Tibial artery (tissue), 4 donors: ENCODE measurements at regions not wholly inside any gene's neighbourhood (a gene's known extent, or its start where the extent isn't known, plus 50 kb on each side); places are given as distances from the start of the nearest gene placed in this dataset.
A peak's percentile ranks its signal among the peaks of the same experiment; 100 is the strongest.

Experiments used
- DNase-seq, 2 donors: peaks; one replicate each; pipeline ENCODE4 v3.0.0-alpha.2; 2019
- H3K27ac ChIP-seq, 2 donors: fragments of 200-600 bp; sonication (generic) in 1 of 2; 1 replicate in 1 of 2; 2 replicates in 1 of 2; pipeline ENCODE4 v1.5.1; 2018 to 2019; ENCODE audit warnings: mild to moderate bottlenecking in 1 of 2
- H3K27me3 ChIP-seq, 2 donors: fragments of 200-600 bp; sonication (generic) in 1 of 2; one replicate each; pipeline versions ENCODE4 v1.5.1 to v1.6.0; 2016 to 2019
- H3K36me3 ChIP-seq, 3 donors: fragments of 200-600 bp; sonication (generic) in 2 of 3; one replicate each; pipeline ENCODE4 v1.5.1; 2016 to 2019; ENCODE audit warnings: mild to moderate bottlenecking in 2 of 3
- H3K4me1 ChIP-seq, 4 donors: fragments of 200-600 bp; sonication (generic) in 2 of 4; 1 replicate in 3 of 4; 2 replicates in 1 of 4; pipeline ENCODE4 v1.5.1; 2016 to 2019
- H3K4me3 ChIP-seq, 2 donors: fragments of 200-600 bp; sonication (generic) in 1 of 2; 1 replicate in 1 of 2; 2 replicates in 1 of 2; pipeline ENCODE4 v1.5.1; 2018 to 2019; ENCODE audit warnings: mild to moderate bottlenecking in 2 of 2
- H3K9me3 ChIP-seq, 3 donors: fragments of 200-600 bp; sonication (generic) in 1 of 3; one replicate each; pipeline ENCODE4 v1.5.1; 2016 to 2019
- CTCF ChIP-seq, 2 experiments: fragments of 200-600 bp in 1 of 2; fragments of 450-650 bp in 1 of 2; IDR thresholded peaks; one replicate each; pipeline ENCODE4 v1.5.1; 2017 to 2019; ENCODE audit warnings: antibody characterized with exemption in 2 of 2, mild to moderate bottlenecking in 1 of 2, moderate library complexity in 1 of 2
- intact Hi-C: fragments of 100-400 bp; cut with DNase I; formaldehyde crosslinking; loops from one replicate; pipeline ENCODE4 v1.15.0; 2023; ENCODE audit warnings: low total_unique reads

DNA sequence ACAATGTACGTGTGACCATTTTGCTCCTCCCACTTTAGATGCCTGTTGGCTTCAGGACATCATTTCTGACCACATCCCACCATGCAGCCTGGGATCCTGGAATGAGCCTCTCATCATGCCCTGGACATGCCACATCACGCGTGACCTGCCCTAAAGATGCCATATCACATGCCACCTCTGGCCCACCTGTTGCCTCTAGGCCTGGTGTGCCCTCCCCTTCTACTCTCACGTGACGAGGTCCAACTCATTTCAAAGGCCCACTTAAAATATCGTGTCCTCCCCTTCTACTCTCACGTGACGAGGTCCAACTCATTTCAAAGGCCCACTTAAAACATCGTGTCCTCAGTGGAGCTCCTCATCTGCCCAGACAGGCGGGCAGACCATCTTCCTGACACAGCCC is 254.9 kb downstream of the TEX36 start:
- no peaks in the 10 kb centered on the region for H3K9me3 ChIP-seq
- H3K27me3 ChIP-seq: no peaks in the 10 kb centered on the region
- no peaks in the 10 kb centered on the region for H3K36me3 ChIP-seq
- TF ChIP-seq CTCF (IDR thresholded peaks at IDR 0.05): no peak
- H3K27ac ChIP-seq: no peak overlapping the region
- H3K4me1 ChIP-seq: no peaks in the 10 kb centered on the region
- no peak for DNase-seq
- H3K4me3 ChIP-seq: no peak overlapping the region
- intact Hi-C loops: no loop called here

GRCh38 chr10:125424191-125424847 is 258.6 kb downstream of the TEX36 start:
- no peaks in the 10 kb centered on the region for H3K27me3 ChIP-seq
- no peak overlapping the region for H3K4me3 ChIP-seq
- no peaks in the 10 kb centered on the region for H3K9me3 ChIP-seq
- H3K36me3 ChIP-seq: no peaks in the 10 kb centered on the region
- DNase-seq: peak in 1 of 2 donors; percentile 13
- intact Hi-C loops: no loop called here
- H3K27ac ChIP-seq: no peak overlapping the region
- no peaks in the 10 kb centered on the region for H3K4me1 ChIP-seq
- no peak for TF ChIP-seq CTCF (IDR thresholded peaks at IDR 0.05)

DNA sequence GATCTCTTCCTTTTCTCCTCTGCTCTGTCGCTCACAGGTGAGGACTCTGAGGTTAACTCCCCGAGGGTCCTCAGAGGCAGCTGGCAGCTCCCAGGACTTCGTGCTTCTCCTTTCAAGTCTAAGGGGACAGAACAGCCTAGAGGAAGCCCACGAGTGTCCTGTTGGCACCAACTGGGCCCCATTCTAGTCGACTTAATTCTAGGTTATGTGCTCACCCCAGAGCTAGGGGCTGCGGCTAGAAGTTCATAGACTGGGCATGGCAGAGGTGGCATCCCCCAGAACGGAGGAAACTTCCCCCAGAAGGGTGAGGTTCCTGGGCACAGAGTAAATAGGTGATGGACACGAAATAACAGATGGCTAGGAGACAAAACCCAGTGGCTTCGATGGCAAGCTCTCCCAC is 259.4 kb downstream of the TEX36 start:
- DNase-seq: no peak
- no peaks in the 10 kb centered on the region for H3K4me1 ChIP-seq
- intact Hi-C loops: no loop called here

GRCh38 chr10:125419831-125420230 is 259.5 kb upstream of the CTBP2 start:
- Histone ChIP-seq H3K36me3 (no peaks in the 10 kb centered on the region), H3K4me1 (no peaks in the 10 kb centered on the region), H3K9me3 (no peaks in the 10 kb centered on the region), H3K27me3 (no peaks in the 10 kb centered on the region), H3K4me3 (no peak overlapping the region), H3K27ac (no peak overlapping the region)
- intact Hi-C loops: no loop called here
- no peak for DNase-seq
- no peak for TF ChIP-seq CTCF (IDR thresholded peaks at IDR 0.05)

More for the DNA sequence above, 259.4 kb downstream of the TEX36 start:
- H3K36me3 ChIP-seq: no peaks in the 10 kb centered on the region
- H3K27me3 ChIP-seq: no peaks in the 10 kb centered on the region
- no peak for TF ChIP-seq CTCF (IDR thresholded peaks at IDR 0.05)
- H3K9me3 ChIP-seq: no peaks in the 10 kb centered on the region
- no peak overlapping the region for H3K4me3 ChIP-seq
- H3K27ac ChIP-seq: no peak overlapping the region

DNA sequence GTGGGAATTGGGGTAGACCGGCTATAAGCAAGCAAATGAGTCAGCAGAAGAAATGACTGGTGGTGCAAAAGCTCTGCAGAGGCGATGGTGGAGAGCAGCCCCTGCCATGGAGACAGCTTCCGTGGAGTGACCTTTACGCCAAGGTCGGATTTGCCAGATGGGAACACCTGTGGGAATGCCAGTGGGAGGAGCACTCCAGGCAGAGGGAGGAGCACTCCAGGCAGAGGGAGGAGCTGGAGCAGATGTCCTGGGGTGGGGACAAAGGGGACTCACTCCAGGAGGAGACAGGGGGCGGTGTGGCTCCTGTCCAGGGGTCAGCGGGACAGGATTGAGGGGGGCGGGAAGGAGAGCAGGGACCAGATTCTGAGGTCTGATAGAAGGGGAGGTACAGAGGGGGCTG is 258.8 kb upstream of the CTBP2 start:
- no peaks in the 10 kb centered on the region for H3K36me3 ChIP-seq
- TF ChIP-seq CTCF (IDR thresholded peaks at IDR 0.05): no peak
- intact Hi-C loops: no loop called here
- no peaks in the 10 kb centered on the region for H3K27me3 ChIP-seq
- H3K9me3 ChIP-seq: no peaks in the 10 kb centered on the region
- no peaks in the 10 kb centered on the region for H3K4me1 ChIP-seq
- H3K27ac ChIP-seq: no peak overlapping the region
- H3K4me3 ChIP-seq: no peak overlapping the region
- DNase-seq: no peak

GRCh38 chr10:125417605-125418004 is 257.2 kb upstream of the CTBP2 start:
- Histone ChIP-seq H3K4me1 (no peaks in the 10 kb centered on the region), H3K27me3 (no peaks in the 10 kb centered on the region), H3K36me3 (no peaks in the 10 kb centered on the region), H3K9me3 (no peaks in the 10 kb centered on the region), H3K27ac (no peak overlapping the region), H3K4me3 (no peak overlapping the region)
- TF ChIP-seq CTCF (IDR thresholded peaks at IDR 0.05): no peak
- intact Hi-C loops: no loop called here
- no peak for DNase-seq
